ENCODE measurements at regions not wholly inside any gene's neighbourhood (a gene's known extent, or its start where the extent isn't known, plus 50 kb on each side); places are given as distances from the start of the nearest gene placed in this dataset.

DNA sequence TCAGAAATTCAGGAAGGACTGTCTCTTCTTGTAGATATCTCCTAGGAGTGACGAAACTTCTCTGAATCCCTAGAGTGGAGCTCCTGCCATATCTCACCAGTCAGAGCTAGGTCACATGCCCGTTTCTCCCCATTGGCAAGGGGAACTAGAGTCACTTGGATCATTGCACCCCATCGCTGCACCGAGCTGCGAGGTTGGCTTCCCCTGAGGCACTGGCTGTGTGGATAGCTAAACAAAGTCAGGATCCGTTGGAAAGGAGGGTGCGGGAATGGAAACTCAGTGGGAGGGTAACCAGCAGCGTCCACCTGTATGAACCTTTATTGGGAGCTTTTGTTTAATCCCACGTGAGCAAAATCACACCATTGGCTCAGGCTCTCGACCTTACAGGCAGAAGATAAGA lies 283.8 kb downstream of the BRD1 start:
- no peak for DNase-seq

- no peak for DNase-seq
Observed at GRCh38 chr22:49541693-49542230, 285.9 kb downstream of the BRD1 start.

DNA sequence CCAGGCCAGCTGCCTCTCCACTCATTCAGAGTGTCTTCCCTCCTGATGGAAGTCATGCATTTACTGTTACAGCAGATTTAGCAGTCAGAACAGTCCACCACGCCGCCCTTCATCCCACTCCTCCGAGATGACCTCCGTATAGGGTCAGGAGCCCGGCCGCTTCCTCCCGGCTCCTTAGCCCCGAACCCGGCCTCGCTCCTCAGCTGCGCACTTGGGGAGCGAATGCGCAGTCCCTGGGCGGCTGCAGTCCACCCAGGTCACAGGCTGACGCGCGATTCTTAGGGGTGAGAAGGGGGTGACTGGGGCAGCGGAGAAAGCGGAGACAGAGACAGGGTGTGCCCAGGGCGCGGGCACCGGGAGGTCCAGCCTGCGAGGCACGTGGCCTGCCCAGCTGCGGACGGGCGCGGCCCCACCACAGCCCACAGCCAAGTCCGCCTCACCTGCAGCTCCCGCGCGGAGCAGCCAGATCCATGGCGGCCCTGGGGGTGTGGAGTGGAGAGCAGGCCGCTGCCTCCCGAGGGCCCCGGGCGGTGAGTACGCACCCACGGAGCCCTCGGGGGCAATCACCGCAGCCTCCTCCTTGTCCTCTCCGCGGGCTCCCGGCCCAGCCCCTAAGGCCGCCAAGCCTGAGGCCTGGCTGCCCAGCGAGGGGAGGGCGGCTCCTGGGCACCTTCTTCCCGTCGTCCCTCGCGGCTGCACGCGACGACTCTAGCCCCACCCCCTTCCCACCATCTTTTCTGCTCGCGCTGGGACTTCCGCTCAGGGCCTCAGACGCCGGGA lies 286.6 kb downstream of the BRD1 start:
- no peak for DNase-seq

DNA sequence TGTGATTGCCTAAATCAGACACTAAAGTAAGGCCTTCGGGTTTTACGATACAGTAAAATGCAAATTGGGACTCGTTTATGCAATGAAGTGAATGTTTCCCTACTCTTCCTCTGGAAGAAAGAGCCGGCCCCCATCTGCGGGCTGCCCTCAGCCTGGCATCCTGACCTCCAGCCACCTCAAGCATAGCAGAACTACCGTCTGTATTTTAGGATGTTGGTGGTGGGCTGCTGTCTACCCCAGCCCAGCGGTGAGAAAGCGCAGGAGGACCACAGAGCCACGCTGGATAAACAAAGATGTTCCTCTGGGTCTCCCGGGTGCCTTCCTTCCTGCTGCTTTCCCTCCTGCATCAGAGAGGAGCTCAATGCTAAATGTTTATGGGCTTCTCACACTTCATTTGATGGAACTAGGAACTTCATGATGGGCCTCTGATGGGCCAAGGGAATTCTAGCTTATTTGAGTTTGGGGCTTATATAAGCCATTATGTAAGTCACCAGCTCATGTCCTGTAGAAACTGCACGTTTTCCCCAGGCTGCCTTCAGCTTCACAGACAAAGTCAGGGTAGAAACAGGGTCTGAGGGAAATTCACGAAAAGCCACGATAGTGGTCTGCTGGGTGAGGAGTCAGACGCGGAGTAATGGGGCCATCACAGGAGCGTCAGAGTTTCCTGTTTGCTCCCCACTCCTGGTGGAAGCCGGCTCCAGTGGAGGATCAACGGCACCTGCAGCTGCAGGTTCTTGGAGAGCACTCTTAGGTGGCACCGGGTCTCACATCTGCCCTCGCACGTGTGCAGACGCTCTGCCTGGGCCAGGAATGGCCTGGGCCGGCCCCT lies 287.4 kb downstream of the BRD1 start:
- DNase-seq, result no peak

- no peak for DNase-seq
Observed at GRCh38 chr22:49538006-49538405, 289.7 kb downstream of the BRD1 start.

- no peak for DNase-seq
Observed at GRCh38 chr22:49536571-49537131, 291.0 kb downstream of the BRD1 start.

GRCh38 chr22:49535527-49536125 lies 292.0 kb downstream of the BRD1 start:
- no peak for DNase-seq

- no peak for DNase-seq
Observed at GRCh38 chr22:49535126-49535525, 292.5 kb downstream of the BRD1 start.

GRCh38 chr22:49534386-49534785 lies 293.3 kb downstream of the BRD1 start:
- no peak for DNase-seq

DNA sequence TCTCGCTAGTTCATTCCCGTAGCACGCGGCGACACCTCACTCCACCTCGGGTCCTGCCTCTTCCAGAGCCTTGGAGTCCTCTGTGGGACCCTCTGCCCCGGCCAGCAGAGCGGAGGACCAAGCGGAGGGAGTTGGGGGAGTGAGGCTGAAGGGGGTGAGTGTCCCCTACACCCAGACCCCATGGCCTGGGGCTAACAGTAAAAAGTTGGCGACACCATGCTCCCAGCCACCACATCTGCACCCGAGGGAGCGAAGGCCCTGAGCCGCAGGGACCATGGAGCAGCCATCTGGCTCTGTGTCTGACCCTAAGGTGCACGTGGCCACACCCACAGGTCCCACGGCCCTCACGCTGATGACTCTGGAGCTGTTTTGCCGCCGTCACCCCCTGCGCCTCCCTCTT lies 293.8 kb downstream of the BRD1 start:
- DNase-seq, result no peak

DNA sequence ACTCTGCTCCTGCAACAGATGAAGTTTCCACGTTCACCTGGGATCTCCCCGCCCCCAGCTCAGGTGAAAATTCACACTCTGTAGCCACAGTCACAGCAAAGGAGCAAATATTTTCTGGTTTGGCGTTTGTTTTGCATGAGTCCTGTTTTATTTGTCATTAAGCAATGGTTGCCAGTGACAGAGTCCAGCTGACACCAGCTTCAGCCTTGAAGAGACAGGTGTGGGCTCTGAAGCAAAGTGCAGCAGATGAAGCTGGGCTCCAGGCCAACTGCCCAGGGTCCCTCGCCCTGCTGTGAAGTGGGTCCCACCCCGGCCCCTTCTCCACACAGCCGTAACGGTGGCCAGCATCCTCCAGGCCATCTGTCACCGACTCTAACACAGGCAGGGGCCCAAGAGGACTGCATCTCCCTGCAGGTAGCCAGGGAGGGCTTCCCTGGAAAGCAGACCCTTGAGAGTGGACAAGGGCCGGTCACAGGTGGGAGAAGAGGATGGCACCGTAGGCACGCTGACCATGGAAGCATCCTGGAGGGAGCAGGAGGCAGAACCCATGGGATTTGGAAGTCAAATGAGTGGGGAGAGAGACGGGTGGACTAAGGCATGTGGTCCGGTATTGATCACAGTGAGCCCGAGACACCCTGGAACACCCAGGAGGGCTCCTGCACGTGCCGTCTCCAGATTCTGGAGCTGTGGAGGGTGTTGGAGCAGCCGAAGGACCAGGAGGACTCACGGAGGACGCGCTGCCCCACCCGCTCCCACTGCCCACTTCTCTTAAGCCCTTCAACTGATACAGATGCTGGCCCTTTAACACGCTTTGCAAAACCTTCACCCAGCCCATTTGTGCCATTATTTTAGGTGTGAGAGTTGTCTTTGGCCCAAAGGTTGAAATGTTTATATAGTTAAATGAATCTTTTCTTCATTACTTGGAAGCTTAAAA lies 294.5 kb downstream of the BRD1 start:
- no peak for DNase-seq

GRCh38 chr22:49531368-49531791 lies 296.3 kb downstream of the BRD1 start:
- no peak for DNase-seq

GRCh38 chr22:49530671-49531367 lies 296.9 kb downstream of the BRD1 start:
- no peak for DNase-seq

GRCh38 chr22:49528420-49528720 lies 299.3 kb downstream of the BRD1 start:
- DNase-seq, result no peak

GRCh38 chr22:49527611-49528419 lies 299.9 kb downstream of the BRD1 start:
- DNase-seq, result no peak

- no peak for DNase-seq
Observed at GRCh38 chr22:49525801-49526535, 301.7 kb downstream of the BRD1 start.

DNA sequence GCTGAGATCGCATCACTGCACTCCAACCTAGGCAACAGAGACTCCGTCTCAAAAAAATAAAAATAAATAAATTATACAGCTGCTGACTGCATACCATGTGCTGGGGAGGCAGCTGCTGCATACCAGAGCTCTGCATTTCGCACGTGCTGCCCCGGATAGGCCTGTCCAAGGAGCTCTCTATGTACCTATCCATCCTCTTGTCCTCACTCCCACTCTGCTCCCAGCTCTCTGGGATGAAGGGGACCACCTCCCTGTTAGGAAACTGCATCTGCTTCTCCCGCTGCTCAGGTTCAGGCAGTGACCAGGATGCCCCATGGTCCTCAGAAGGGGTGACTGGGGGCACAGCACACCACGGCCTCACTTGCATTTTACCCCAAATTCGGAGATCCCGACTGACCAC lies 302.3 kb downstream of the BRD1 start:
- no peak for DNase-seq

GRCh38 chr22:49524362-49524761 lies 303.3 kb downstream of the BRD1 start:
- no peak for DNase-seq

DNA sequence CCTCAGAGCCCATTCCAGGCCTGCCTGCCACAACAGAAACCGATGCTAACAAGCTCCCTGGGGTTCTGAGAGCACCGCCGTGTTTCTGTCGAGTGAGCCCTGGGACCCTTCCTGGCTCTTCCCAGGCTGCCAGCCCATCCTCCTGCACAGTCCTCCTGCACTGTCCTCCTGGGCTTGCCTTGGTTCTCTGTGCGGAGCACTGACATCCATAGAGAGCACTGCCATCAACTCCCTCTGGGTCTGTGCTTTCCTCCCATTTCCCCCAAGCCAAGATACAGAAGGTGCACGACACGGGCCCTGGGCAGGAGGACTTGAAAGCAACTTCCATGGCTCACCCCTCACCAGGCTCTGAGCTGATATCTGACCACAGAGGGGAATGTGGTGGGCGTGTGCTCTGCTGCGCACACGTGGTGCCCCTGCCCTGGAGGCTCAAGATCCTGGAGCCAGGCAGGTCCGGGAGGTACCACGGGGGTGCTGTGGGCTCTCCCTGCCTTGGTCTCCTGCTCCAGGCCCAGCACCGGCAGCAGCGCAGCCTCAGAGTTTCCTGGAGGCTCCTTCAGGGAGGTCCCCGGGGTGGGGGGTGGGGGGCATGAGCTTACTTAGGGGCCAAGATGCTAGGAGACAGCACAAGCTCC lies 304.2 kb downstream of the BRD1 start:
- no peak for DNase-seq

Measured in SW 1271 (cell line).